Thyroid gland (tissue), 4 donors: ENCODE measurements at regions not wholly inside any gene's neighbourhood (a gene's known extent, or its start where the extent isn't known, plus 50 kb on each side); places are given as distances from the start of the nearest gene placed in this dataset.

Source experiments
- POLR2A ChIP-seq, 2 donors: fragments of 450-650 bp; IDR thresholded peaks; one replicate each; pipeline ENCODE4 v1.6.1; 2017; ENCODE audit warnings: antibody characterized with exemption in 2 of 2, mild to moderate bottlenecking in 2 of 2, moderate library complexity in 1 of 2
- TF ChIP-seq, protein P1 (sequence below), 6 experiments: fragments of 200-600 bp in 3 of 6; fragments of 450-650 bp in 3 of 6; sonication (generic) in 3 of 6; IDR thresholded peaks; one replicate each; pipeline ENCODE4 v1.5.1; 2016 to 2019; ENCODE audit warnings: antibody characterized with exemption in 6 of 6, mild to moderate bottlenecking in 2 of 6, inconsistent platforms in 1 of 6, moderate library complexity in 1 of 6

DNA sequence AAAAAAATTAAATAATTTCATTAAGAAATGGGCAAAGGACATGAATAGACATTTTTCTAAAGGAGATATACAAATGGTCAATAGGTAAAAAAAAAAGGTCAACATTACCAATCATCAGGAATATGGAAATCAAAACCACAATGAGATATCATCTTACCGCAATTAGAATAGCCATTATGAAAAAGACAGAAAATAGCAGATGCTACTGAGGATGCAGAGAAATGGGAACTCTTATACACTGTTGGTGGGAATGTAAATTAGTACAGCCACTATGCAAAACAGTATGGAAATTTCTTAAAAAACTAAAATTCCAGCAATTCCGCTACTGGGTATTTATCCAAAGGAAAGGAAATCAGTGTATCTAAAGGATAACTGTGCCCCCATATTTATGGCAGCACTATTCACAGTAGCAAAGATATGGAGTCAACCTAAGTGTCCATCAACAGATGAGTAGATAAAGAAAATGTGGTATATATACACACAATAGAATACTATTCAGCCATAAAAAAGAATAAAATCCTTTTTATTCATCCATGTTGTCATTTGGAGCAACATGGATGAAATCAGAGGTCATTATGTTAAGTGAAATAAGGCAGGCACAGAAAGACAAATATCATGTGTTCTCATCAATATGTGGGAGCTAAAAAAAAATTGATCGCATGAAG is 132.4 kb downstream of the RPL22L1 start:
- TF ChIP-seq, protein P1, sequence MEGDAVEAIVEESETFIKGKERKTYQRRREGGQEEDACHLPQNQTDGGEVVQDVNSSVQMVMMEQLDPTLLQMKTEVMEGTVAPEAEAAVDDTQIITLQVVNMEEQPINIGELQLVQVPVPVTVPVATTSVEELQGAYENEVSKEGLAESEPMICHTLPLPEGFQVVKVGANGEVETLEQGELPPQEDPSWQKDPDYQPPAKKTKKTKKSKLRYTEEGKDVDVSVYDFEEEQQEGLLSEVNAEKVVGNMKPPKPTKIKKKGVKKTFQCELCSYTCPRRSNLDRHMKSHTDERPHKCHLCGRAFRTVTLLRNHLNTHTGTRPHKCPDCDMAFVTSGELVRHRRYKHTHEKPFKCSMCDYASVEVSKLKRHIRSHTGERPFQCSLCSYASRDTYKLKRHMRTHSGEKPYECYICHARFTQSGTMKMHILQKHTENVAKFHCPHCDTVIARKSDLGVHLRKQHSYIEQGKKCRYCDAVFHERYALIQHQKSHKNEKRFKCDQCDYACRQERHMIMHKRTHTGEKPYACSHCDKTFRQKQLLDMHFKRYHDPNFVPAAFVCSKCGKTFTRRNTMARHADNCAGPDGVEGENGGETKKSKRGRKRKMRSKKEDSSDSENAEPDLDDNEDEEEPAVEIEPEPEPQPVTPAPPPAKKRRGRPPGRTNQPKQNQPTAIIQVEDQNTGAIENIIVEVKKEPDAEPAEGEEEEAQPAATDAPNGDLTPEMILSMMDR (IDR thresholded peaks at IDR 0.05) = no peak
- no peak for TF ChIP-seq POLR2A (IDR thresholded peaks at IDR 0.05)
